Iris pigment epithelial cell (primary cell): ENCODE measurements at regions not wholly inside any gene's neighbourhood (a gene's known extent, or its start where the extent isn't known, plus 50 kb on each side); places are given as distances from the start of the nearest gene placed in this dataset.
A peak's percentile ranks its signal among the peaks of the same experiment; 100 is the strongest.

Experiments
- DNase-seq: peaks from one replicate; pipeline ENCODE4 v3.0.0-alpha.2; 2011; ENCODE audit warnings: low read depth

DNA sequence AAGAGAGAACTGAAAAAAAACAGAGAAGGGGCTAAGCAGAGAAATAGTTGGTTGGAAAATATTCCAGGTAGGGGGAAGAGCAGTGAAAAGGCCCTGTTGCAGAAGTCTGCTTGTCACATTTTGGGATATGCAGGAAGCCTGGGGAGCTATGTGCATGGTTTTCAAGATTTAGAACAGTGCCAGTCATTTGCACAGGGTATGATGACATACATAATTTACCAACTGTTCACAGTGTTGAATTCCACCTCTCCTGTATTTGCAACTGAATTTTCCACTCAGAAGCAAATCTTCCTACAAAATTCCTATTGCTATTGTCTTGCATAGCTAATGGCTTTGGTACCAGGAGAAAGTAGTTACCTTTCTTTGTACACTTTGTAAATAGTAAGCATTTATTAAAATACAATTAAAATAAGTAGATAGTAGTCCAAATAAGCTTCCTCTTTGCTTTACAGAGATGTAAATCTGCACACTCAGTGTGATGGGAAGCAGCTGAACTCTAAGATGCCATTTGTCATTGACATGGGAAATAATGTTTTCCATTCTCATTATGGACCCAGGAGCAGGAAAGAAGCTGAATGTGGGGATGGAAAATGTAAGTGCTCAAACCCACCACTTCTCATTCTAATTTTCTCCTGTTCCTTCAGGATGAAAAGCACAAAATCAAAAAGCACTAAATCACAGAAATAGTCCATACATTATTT, 177.4 kb downstream of the BTG1 start:
- no peak for DNase-seq

DNA sequence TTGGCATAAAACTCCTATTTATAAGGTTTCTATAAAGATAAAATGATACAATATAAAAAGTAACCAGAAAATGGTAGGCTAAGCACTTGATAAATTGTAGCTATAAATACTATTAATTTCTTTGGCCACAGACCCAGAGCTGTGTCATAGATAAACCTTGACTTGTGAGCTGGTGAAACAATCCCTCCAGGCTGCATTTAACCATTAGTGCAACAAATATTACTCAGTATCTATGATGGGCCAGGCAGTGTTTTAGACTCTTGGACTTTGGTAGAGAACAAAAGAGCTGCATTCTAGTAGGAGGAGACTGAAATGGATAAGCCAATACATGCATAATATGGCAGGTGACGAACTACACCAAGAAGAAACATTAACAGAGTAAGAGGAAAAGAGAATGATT, 178.1 kb downstream of the BTG1 start:
- no peak for DNase-seq

DNA sequence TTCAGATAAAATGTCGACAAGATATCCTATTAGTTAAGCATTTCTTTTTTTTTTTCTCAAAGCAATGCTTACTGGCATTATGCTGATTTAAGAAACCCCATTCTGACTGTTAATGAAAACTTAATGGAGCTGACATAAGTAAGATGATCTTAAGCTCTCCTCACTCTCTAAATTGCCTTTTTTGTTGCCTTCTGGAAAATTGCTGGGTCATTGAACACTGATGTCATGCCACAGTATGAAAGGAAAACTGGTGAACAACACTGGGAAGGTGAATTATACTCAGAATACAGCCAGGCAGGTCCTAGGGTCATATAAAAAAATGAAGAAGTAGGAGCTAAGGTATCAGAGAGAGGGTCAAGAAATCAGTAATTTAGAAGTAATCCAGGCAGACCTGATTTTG, 179.9 kb downstream of the BTG1 start:
- no peak for DNase-seq

DNA sequence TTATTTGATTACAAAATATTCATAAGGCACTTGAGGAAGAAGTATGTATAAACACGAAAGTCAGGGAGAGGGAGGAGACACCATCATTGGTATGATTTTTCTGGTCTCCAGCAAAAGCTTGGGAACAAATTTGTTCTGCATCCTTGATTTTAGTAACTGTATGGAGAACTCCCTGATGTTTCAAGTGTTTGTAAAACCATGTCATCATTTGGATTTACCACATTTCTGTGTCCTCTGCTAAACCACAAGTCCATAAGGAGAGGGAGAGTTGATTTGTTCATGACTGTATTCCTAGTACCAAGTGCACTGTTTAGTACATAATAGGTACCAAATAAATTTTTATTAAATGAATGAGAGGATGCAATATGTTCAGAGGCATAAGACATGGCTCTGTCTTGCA, 181.1 kb downstream of the BTG1 start:
- no peak for DNase-seq

DNA sequence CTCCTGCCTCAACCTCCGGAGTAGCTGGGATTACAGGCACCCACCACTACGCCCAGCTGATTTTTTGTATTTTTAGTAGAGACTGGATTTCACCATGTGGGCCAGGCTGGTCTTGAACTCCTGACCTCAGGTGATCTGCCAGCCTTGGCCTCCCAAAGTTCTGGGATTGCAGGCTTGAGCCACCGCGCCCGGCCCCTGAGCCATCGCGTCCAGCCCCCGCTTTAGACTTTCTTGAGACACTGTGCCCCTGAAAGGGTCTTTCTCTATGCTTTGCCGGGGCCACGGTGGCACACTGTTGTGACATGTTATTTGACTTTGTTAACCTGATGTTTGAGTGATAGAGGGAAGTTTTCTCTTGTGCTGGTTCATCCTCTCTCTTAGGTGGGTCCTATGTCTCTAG, 186.4 kb downstream of the BTG1 start:
- DNase-seq: no peak

DNA sequence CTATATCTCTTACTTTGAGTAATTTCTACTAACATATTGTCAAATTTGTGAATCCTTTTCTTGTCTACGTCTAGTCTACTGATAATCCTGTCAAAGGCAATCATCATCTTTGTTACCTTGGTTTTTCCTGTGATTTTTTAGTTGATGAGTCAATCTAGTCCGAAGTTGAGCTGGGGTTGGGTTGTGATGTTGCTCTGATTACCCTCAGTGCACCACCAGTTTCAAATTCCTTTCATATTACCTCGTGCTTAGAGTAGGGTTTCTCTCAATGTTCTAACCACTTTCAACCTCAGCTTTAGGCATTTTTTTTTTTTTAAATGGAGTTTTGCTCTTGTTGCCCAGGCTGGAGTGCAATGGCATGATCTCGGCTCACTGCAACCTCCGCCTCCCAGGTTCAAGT, 186.8 kb downstream of the BTG1 start:
- DNase-seq: peak; percentile 93

DNA sequence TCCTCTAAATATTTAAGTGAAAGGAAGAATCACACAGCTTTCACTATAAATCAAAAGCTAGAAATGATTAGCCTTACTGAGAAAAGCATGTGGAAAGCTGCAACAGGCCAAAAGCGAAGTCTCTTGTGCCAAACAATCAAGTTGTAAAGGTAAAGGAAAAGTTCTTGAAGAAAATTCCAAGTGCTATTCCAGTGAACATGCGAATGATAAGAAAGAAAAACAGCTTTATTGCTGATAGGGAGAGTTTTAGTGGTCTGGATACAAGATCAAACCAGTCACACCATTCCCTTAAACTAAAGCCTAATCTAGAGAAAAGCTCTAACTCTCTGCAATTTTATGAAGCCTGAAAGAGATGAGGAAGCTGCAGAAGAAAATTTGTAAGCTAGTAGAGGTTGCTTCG, 190.9 kb downstream of the BTG1 start:
- no peak for DNase-seq

DNA sequence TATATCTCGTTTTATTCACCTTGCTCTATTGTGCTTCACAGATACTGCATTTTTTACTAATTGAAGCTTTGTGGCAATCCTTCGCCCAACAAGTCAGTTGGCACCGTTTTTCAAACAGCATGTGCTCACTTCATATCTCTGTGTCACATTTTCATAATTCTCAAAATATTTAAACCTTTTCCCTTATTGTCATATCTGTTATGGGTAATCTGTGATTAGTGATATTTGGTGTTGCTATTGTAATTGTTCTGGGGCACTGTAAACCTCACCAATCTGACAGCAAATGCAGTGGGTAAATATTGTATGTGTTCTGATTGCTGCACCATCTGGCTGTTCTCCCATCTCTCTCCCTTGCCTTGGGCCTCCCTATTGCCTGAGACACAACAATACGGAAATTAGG, 191.3 kb downstream of the BTG1 start:
- no peak for DNase-seq

DNA sequence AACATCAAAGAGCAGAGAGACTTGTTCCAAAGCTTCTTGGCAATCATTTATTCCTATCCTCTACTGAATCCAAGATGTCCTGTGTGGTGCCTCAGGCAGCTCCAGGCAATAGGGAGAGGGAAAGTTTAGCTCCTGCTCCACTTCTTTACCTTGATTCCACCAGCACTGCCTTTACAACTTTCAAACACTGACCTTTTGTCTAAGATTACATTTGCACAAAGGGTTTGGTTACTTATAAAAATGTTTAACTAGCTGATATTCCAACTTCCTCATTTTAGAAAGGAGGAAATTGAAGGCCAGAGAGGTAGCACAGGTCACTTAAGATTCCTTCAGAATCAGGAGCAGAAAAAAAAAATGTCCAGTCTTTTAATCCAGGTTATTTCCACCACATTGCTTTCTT, 192.7 kb downstream of the BTG1 start:
- no peak for DNase-seq

DNA sequence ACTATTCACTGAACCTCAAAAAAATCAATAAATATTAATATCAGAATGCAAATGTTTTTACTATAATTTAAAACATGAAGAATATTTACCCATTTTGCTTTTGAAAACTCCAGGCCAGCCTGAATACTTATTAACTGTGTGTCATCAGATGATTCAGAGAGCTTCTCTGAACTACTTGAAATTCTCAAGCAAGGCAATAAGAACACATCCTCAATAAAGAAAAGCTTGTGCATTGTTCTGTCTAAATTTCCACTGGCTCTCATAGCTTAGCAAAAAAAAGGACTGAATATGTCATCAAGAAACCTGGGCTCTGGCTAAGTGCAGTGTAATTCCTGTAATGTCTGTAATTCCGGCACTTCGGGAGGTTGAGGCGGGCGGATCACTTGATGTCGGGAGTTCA, 194.1 kb downstream of the BTG1 start:
- peak; percentile 21 for DNase-seq

DNA sequence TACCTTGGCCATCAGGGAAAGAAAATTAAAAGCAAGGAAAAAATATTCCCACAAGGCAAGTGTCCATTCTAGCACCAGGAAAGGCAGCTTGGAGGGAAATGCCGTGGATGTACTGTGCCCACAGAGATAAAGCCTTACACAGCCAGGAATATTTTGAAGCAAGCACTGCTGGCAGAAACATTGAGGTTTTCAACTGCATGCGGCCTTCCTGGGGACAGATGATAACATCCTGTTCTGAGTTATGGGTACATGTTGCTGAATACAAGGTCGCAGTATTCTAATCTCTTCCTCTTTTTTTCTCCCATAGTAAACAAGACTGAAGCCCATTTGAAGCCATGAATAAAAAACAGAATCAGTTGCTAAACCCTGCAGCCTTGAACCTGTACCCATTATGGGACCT, 197.1 kb downstream of the BTG1 start:
- DNase-seq: no peak

DNA sequence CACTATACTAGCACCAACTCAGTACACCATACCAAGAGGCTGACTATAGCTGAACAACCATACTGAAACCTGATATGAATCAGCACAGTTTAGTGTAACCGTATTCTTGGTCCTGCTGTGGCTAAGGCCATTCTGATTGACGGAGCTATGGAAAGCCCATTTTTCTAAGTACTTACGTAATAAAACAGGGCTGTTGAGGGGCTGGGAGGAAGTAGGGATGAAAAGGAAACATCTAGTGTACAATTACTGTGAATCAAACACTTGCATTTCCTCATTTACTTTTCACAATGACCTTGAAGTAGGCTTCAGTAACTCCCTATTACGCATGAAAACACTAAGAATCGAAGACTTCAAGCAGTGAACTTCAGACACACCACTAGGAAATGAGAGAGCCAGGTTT, 198.2 kb downstream of the BTG1 start:
- DNase-seq: no peak

DNA sequence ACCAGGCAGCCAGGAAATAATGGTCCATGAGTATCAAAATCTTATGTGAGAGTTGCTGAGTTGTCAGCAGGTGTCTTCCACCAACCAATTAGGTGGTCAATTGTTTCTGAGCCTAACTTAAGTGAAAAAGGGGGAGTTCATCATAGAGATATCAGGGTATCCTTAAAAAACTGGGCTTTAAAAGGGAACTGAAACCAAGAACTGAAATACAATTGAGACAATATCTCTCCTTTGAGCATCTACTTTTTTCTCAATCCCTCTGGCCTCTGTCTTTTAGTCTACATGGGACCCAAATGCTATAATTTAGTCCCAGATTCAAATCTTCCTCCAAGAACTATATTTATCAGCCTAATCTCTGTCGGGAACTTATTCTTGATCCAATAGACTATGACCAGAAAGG, 201.0 kb downstream of the BTG1 start:
- no peak for DNase-seq

DNA sequence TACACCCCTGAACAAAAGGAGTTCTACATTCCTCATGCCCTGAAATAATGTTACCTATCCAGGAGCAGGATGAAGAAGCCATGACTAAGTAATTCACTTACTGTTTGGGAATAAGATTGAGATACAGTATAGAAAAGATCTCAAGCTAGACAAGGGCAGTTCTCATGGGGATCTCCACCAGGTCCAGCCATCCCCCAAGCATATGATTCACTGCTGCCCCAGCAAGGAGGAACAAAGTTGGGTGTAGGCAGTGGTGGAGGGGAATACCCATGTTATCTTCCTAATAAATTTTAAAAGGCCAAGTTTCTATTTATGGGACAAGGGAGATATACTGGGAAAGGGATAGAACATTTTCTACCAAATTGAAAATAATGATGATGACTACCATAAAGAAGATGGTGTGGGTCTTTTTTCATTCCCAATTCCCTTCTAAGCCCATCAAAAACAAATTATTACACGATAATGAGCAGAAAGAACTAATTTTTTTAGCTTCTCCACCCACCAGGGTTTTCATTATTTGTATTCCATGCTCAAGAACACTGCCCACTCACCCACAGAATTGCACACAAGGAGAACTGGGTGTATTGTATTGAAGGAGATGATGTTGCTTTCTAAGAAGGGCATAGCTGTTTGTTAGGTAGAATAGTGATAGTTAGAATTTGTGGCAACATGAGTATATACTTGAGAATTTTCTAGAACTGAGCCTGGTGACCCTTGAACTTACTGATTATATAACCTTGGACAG, 204.6 kb downstream of the BTG1 start:
- no peak for DNase-seq

DNA sequence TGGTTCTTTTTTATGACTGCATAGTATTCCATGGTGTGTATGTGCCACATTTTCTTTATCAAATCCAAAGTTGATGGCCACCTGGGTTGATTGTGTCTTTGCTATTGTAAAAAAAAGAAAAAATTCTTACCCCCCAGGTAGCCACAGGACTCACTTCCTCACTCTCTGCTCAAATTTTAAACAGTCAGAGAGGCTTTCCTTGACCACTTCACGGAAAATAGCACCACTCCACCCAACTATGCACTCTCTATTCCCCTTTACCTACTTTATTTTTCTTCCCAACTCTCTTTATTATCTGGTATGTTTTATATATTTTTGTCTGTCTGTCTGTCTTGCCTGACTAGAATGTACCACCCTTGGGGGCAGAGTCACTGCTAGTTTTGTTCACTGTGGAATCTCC, 205.3 kb downstream of the BTG1 start:
- no peak for DNase-seq

DNA sequence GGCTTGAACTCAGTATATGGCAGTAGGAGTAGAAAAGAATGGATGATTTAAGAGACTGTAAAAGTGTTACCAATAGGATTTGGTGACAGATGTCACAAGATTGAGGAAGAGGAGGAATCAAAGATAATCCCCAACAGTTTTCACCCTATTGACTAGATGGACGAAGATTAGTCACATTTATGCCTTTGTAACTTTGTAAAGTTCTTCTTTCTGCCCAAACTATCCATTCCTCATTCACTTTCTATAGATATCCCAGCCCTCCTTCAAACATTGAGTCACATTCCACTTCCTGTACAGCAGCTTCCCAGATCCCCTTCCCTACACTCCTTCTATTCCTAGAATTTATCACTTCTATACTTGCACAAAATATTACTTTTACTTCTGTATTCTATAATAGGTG, 207.9 kb downstream of the BTG1 start:
- DNase-seq: no peak

DNA sequence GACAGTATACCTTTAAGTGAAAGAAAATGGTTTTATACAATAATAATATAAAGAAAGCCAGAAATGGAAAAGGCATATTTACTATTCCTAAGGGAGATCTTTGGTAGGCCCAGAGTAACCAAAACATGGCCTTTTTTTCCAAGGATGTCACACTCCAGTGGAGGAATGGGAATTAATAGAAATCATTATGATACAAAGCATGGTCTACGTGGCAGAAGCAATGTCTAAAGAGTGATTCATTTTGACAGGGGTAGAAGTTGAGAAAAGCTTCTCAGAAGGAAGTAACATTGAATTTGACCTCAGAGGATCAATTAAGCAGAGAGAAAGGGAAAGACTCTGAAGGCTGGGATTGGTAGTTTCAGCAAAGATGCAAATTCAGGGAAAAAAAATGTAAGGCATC, 208.6 kb downstream of the BTG1 start:
- no peak for DNase-seq

DNA sequence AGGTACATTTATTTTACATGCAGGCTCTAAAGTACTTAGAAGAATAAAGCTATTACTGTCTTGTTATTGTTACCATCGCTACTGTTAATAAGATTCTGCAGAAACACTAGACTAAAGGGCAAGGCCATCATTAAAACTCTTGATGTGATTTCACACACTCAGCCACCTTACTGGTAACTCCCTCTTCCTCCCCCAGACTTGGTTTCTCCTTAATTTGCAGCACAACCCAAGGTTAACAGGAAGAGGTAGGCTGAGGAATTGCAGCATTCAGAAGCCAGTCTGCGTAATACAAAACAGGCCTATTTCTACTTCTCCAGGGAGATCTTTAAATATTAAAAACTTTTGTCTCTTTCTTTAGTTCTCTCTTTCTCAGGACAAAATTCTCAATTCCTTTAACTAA, 210.3 kb downstream of the BTG1 start:
- no peak for DNase-seq

DNA sequence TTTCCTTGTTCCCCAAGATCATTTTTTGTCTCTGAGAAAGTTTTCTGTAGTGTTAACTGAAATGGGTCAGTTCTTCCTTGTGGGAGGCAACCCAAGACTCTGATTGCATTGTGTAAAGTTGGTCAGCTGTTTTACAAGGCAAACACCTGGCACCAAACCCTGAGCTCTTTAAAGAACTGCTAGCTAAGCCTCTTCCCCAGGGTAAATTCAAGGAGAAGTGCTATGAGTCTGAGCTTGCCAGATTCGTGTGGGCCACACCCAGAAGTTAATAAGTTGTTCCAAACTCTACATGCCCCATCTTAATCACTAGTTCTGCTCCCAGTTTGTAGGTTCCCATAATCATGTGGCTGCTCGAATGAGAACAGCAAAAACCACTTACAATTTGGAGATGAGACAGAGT, 214.5 kb downstream of the BTG1 start:
- DNase-seq: no peak

DNA sequence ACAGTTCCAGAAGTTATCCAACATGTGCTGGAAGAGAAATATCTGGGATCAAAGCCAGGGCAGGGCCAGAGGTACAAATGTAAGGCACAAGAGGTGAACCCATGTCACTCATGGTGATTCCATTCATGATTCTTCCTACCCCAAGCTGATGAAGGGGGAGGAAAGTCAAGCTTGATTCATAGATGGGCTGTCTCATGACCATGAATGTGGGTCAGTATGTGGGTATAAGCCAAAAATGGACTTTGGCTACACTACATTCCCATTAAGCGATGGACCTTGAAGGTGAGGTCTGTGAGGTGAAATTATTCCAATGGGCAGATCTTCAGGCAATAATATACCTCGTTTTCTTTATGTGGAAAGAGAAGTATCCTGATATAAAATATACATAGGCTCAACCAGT, 217.1 kb downstream of the BTG1 start:
- DNase-seq: no peak

DNA sequence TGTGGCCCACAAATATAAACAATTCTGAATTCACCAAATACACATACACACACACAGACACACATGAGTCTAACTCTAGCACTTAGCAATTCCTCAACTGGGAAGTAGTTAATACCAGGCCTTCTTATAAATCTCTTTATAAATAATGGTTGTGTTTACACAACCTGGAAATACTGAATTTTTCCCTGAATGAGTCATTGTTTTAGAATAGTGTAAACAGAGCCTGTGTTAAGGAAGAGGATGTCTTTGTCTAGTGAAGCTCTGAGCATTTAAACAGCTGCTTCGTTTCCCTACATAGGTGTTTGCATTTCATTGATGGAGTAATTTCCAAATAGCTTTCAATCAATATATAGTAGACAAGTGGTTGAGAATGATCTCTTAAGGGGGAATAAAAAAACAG, 218.8 kb downstream of the BTG1 start:
- peak; percentile 82 for DNase-seq

DNA sequence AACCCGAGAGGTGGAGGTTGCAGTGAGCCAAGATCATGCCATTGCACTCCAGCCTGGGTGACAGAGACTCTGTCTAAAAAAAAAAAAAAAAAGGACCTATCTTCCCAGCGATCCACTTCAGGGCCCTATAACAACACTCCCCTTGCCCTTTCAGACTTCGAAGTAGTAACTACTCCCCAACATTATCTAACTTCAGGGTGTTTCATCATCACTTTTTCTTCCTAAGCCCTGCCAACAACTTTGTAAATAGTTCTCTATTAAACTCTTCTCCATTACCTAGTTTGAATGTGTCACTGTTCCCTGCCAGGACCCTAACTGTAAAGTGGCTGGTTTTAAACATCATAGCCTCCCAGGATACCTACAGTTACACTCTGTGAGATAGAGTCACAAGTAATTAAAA, 220.8 kb downstream of the BTG1 start:
- peak; percentile 10 for DNase-seq

DNA sequence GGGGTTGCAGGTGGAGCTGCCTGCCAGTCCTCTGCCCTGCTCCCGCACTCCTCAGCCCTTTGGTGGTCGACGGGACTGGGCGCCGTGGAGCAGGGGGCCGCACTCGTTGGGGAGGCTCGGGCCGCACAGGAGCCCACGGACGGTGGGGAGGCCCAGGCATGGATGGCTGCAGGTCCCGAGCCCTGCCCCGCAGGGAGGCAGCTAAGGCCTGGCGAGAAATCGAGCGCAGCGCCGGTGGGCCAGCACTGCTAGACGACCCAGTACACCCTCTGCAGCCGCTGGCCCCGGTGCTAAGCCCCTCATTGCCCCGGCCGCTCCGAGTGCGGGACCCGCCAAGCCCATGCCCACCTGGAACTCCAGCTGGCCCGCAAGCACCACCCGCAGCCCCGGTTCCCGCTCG, 221.8 kb downstream of the BTG1 start:
- no peak for DNase-seq

DNA sequence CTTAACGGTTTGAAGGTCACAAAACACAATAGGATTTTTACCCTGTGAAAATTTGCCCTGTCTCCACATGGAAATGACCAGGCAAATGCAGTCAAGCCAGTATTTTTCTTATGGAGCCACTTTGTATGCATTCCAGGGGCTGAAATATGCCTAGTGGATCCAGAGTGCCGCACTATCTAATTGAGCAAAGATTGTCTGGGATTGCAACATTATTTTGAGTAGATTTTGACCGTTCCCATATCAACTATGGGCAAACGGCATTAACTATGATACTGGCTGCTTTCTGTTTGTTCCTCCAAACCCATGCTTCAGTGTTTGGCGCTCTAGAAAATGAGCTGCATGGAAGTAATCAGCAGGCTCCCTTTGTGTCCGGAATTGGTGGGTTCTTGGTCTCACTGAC, 223.0 kb downstream of the BTG1 start:
- DNase-seq: peak; percentile 22
